ENCODE measurements at regions not wholly inside any gene's neighbourhood (a gene's known extent, or its start where the extent isn't known, plus 50 kb on each side); places are given as distances from the start of the nearest gene placed in this dataset.

DNA sequence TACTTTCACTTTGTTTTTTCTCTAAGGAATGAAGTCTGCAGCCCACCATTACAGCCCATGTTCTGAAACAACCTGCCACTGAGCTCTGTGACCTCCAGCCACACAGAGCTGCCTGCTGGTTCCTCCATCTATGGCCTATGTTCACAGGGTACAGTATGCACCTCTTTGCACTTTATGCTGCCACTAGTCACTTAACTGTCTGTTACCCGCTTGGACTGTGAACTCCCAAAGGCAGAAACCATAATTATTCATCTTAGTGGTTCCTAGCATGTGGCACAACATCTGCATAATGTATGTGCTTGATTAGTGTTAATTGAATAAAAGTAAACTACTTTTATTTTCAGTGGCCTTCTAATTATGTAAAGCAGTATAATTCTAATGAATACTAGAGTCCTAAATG, 95.5 kb upstream of the BET1 start:
- no CpG with 5 or more reads among the region's 1 CpG for WGBS (ENCODE audit: extremely low coverage, insufficient coverage, insufficient read length)
- Histone ChIP-seq H4K91ac (ENCODE audit: low read depth, low read length) (no peak overlapping the region), H3K79me1 (ENCODE audit: low read length) (no peaks in the 10 kb centered on the region), H2AK5ac (ENCODE audit: low read length) (no peak overlapping the region), H3K4ac (ENCODE audit: low read depth, low read length) (no peak overlapping the region), H3K36me3 (ENCODE audit: control insufficient read depth in 1 of 2, insufficient read depth in 2 of 2, low read length in 2 of 2) (peaks cover 0 to 1% of the 10 kb centered on the region in 2 experiments), H3K9me3 (ENCODE audit: insufficient read depth, low read depth, low read length) (peaks cover 7% of the 10 kb centered on the region), H3K79me2 (ENCODE audit: control insufficient read depth, insufficient read depth, low read length, poor library complexity) (no peaks in the 10 kb centered on the region), H2BK12ac (ENCODE audit: low read length) (no peak overlapping the region), H3K23ac (ENCODE audit: low read length) (no peak overlapping the region), H2AFZ (ENCODE audit: insufficient read depth, low read length, poor library complexity) (no peak overlapping the region), H2BK5ac (ENCODE audit: low read depth, low read length, poor library complexity) (no peak overlapping the region), H2BK120ac (ENCODE audit: insufficient read depth, low read length, poor library complexity) (no peak overlapping the region), H3K4me1 (ENCODE audit: control insufficient read depth in 1 of 2, insufficient read depth in 2 of 2, low read length in 2 of 2) (no peaks in the 10 kb centered on the region), H3K27ac (ENCODE audit: low read depth, low read length) (no peak overlapping the region), H3K4me2 (ENCODE audit: low read length) (no peak overlapping the region), H3K9ac (ENCODE audit: low read length) (no peak overlapping the region), H4K8ac (ENCODE audit: low read depth, low read length) (no peak overlapping the region), H3K4me3 (ENCODE audit: low read depth, low read length) (no peak overlapping the region), H4K12ac (ENCODE audit: low read depth, low read length) (no peak overlapping the region), H3K27me3 (ENCODE audit: insufficient read depth, low read length) (no peaks in the 10 kb centered on the region), H3K18ac (ENCODE audit: low read length) (no peak overlapping the region), H3K14ac (ENCODE audit: low read length) (no peak overlapping the region)
- DNase-seq = no peak

DNA sequence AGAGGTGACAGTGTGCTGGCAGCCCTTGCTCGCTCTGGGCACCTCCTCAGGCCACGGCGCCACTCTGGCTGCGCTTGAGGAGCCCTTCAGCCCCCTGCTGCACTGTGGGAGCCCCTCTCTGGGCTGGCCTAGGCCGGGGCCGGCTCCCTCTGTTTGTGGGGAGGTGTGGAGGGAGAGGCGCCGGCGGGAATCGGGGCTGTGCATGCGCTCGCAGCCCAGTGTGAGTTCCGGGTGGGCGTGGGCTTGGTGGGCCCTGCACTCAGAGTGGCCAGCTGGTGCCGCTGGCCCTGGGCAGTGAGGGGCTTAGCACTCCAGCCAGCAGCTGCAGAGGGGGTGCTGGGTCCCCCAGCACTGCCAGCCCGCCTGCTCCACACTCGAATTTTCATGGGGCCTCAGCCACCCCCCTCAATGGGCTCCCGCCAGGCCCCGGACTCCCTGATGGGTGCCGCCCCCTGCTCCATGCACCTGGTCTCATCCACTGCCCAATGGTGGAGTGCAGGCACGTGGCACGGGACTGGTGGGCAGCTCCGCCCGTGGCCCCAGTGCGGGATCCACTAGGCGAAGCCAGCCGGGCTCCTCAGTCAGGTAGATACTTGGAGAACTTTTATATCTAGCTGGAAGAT, 96.7 kb upstream of the BET1 start:
- no peak for DNase-seq
- H4K12ac ChIP-seq (ENCODE audit: low read depth, low read length) = no peak overlapping the region
- no peaks in the 10 kb centered on the region for H3K79me1 ChIP-seq (ENCODE audit: low read length)
- no peaks in the 10 kb centered on the region for H3K79me2 ChIP-seq (ENCODE audit: control insufficient read depth, insufficient read depth, low read length, poor library complexity)
- no CpG with 5 or more reads among the region's 27 CpGs for WGBS (ENCODE audit: extremely low coverage, insufficient coverage, insufficient read length)
- H3K9me3 ChIP-seq (ENCODE audit: insufficient read depth, low read depth, low read length) = peaks cover 7% of the 10 kb centered on the region
- no peak overlapping the region for H2AK5ac ChIP-seq (ENCODE audit: low read length)
- no peak overlapping the region for H3K9ac ChIP-seq (ENCODE audit: low read length)
- no peak overlapping the region for H4K91ac ChIP-seq (ENCODE audit: low read depth, low read length)
- no peak overlapping the region for H3K27ac ChIP-seq (ENCODE audit: low read depth, low read length)
- H3K4me1 ChIP-seq (ENCODE audit: control insufficient read depth in 1 of 2, insufficient read depth in 2 of 2, low read length in 2 of 2) = no peaks in the 10 kb centered on the region
- no peak overlapping the region for H2BK5ac ChIP-seq (ENCODE audit: low read depth, low read length, poor library complexity)
- no peak overlapping the region for H3K18ac ChIP-seq (ENCODE audit: low read length)
- H3K4me2 ChIP-seq (ENCODE audit: low read length) = no peak overlapping the region
- no peak overlapping the region for H3K4ac ChIP-seq (ENCODE audit: low read depth, low read length)
- no peaks in the 10 kb centered on the region for H3K27me3 ChIP-seq (ENCODE audit: insufficient read depth, low read length)
- H3K4me3 ChIP-seq (ENCODE audit: low read depth, low read length) = no peak overlapping the region
- no peak overlapping the region for H3K23ac ChIP-seq (ENCODE audit: low read length)
- H2BK120ac ChIP-seq (ENCODE audit: insufficient read depth, low read length, poor library complexity) = no peak overlapping the region
- H4K8ac ChIP-seq (ENCODE audit: low read depth, low read length) = no peak overlapping the region
- H2AFZ ChIP-seq (ENCODE audit: insufficient read depth, low read length, poor library complexity) = no peak overlapping the region
- H3K14ac ChIP-seq (ENCODE audit: low read length) = no peak overlapping the region
- peaks cover 0 to 1% of the 10 kb centered on the region in 2 experiments for H3K36me3 ChIP-seq (ENCODE audit: control insufficient read depth in 1 of 2, insufficient read depth in 2 of 2, low read length in 2 of 2)
- no peak overlapping the region for H2BK12ac ChIP-seq (ENCODE audit: low read length)

DNA sequence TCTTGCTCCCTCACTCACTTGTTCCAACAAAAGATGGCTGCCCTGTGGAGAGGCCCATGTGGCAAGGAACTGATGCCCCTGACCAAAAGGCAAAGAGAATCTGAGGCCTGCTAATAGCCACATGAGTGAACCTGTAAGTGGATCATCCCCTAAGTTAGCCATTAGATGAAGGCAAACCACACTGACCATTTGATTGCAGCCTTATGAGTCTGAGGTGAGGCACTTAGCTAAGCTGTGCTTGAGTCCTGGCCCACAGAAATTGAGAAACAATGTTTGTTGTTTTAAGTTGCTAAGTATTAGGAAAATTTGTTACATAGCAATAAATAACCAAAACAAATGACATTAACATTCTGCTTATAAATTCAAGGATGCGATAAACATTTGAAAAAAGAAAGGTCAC, 100.1 kb upstream of the BET1 start:
- H2AK5ac ChIP-seq (ENCODE audit: low read length) = no peak overlapping the region
- no peak overlapping the region for H2AFZ ChIP-seq (ENCODE audit: insufficient read depth, low read length, poor library complexity)
- WGBS (ENCODE audit: extremely low coverage, insufficient coverage, insufficient read length) = no CpG with 5 or more reads among the region's 1 CpG
- no peaks in the 10 kb centered on the region for H3K79me2 ChIP-seq (ENCODE audit: control insufficient read depth, insufficient read depth, low read length, poor library complexity)
- H3K4me3 ChIP-seq (ENCODE audit: low read depth, low read length) = no peak overlapping the region
- DNase-seq = no peak
- H2BK120ac ChIP-seq (ENCODE audit: insufficient read depth, low read length, poor library complexity) = no peak overlapping the region
- no peak overlapping the region for H3K4ac ChIP-seq (ENCODE audit: low read depth, low read length)
- H2BK12ac ChIP-seq (ENCODE audit: low read length) = no peak overlapping the region
- H3K4me2 ChIP-seq (ENCODE audit: low read length) = no peak overlapping the region
- H3K79me1 ChIP-seq (ENCODE audit: low read length) = no peaks in the 10 kb centered on the region
- H4K8ac ChIP-seq (ENCODE audit: low read depth, low read length) = no peak overlapping the region
- H3K4me1 ChIP-seq (ENCODE audit: control insufficient read depth in 1 of 2, insufficient read depth in 2 of 2, low read length in 2 of 2) = no peaks in the 10 kb centered on the region
- no peak overlapping the region for H3K23ac ChIP-seq (ENCODE audit: low read length)
- H3K14ac ChIP-seq (ENCODE audit: low read length) = no peak overlapping the region
- peaks cover 7% of the 10 kb centered on the region for H3K9me3 ChIP-seq (ENCODE audit: insufficient read depth, low read depth, low read length)
- peaks cover 0 to 1% of the 10 kb centered on the region in 2 experiments for H3K36me3 ChIP-seq (ENCODE audit: control insufficient read depth in 1 of 2, insufficient read depth in 2 of 2, low read length in 2 of 2)
- no peak overlapping the region for H3K18ac ChIP-seq (ENCODE audit: low read length)
- H2BK5ac ChIP-seq (ENCODE audit: low read depth, low read length, poor library complexity) = no peak overlapping the region
- no peaks in the 10 kb centered on the region for H3K27me3 ChIP-seq (ENCODE audit: insufficient read depth, low read length)
- H4K91ac ChIP-seq (ENCODE audit: low read depth, low read length) = no peak overlapping the region
- no peak overlapping the region for H3K27ac ChIP-seq (ENCODE audit: low read depth, low read length)
- H4K12ac ChIP-seq (ENCODE audit: low read depth, low read length) = no peak overlapping the region
- no peak overlapping the region for H3K9ac ChIP-seq (ENCODE audit: low read length)

DNA sequence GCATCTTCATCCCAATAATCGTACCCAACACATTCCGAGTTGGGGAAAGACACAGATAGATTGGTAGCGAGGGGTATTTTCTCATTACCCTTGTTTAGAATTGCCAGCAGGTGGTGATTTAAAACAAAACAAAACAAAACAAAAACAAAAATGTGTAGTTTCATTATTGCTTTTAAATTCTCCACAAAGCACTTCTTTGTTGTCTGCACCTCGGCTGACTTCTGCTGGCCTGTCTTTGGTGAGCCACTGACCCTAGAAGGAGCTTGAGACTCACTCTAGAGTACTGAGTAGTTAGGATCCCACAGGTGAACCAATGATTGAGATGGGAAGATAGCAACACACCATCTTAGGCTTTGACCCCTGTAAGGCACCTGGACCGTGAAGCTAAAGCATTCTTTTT, 105.4 kb upstream of the BET1 start:
- Histone ChIP-seq H3K79me2 (ENCODE audit: control insufficient read depth, insufficient read depth, low read length, poor library complexity) (no peaks in the 10 kb centered on the region), H2AK5ac (ENCODE audit: low read length) (no peak overlapping the region), H2AFZ (ENCODE audit: insufficient read depth, low read length, poor library complexity) (no peak overlapping the region), H3K4me2 (ENCODE audit: low read length) (no peak overlapping the region), H3K27ac (ENCODE audit: low read depth, low read length) (no peak overlapping the region), H3K9ac (ENCODE audit: low read length) (no peak overlapping the region), H4K8ac (ENCODE audit: low read depth, low read length) (no peak overlapping the region), H3K27me3 (ENCODE audit: insufficient read depth, low read length) (no peaks in the 10 kb centered on the region), H3K23ac (ENCODE audit: low read length) (no peak overlapping the region), H4K91ac (ENCODE audit: low read depth, low read length) (no peak overlapping the region), H3K9me3 (ENCODE audit: insufficient read depth, low read depth, low read length) (no peaks in the 10 kb centered on the region), H3K4ac (ENCODE audit: low read depth, low read length) (no peak overlapping the region), H3K79me1 (ENCODE audit: low read length) (no peaks in the 10 kb centered on the region), H3K36me3 (ENCODE audit: control insufficient read depth in 1 of 2, insufficient read depth in 2 of 2, low read length in 2 of 2) (no peaks in the 10 kb centered on the region), H2BK5ac (ENCODE audit: low read depth, low read length, poor library complexity) (no peak overlapping the region), H2BK12ac (ENCODE audit: low read length) (no peak overlapping the region), H3K18ac (ENCODE audit: low read length) (no peak overlapping the region), H3K4me1 (ENCODE audit: control insufficient read depth in 1 of 2, insufficient read depth in 2 of 2, low read length in 2 of 2) (no peaks in the 10 kb centered on the region), H2BK120ac (ENCODE audit: insufficient read depth, low read length, poor library complexity) (no peak overlapping the region), H4K12ac (ENCODE audit: low read depth, low read length) (no peak overlapping the region), H3K4me3 (ENCODE audit: low read depth, low read length) (no peak overlapping the region), H3K14ac (ENCODE audit: low read length) (no peak overlapping the region)
- no peak for DNase-seq
- WGBS (ENCODE audit: extremely low coverage, insufficient coverage, insufficient read length) = no CpG with 5 or more reads among the region's 5 CpGs
